ENCODE measurements at regions not wholly inside any gene's neighbourhood (a gene's known extent, or its start where the extent isn't known, plus 50 kb on each side); places are given as distances from the start of the nearest gene placed in this dataset.
"Not testable (repeated sequence)": the region's sequence is repeated elsewhere in the genome, so short reads cannot be mapped to it uniquely, and the experiment has no call there.

DNA sequence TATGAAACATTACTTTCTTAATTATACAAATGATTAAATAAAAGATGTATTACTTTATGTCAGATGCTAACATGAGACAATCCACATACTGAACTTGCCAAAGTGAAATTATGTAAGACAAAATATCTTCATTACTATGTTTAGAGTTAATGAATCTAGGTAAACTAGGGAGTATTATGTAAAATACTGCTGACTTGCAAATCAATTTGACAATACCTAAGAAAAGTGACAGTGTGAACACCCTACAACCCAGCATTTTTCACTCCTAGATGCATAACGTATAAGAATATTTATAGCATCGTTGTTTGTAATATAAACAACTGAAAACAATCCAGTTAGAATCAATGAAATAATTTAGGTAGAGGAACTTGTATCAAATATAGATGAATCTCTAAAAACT, 546.3 kb downstream of the MAGEB5 start:
- ATAC-seq: no peak

DNA sequence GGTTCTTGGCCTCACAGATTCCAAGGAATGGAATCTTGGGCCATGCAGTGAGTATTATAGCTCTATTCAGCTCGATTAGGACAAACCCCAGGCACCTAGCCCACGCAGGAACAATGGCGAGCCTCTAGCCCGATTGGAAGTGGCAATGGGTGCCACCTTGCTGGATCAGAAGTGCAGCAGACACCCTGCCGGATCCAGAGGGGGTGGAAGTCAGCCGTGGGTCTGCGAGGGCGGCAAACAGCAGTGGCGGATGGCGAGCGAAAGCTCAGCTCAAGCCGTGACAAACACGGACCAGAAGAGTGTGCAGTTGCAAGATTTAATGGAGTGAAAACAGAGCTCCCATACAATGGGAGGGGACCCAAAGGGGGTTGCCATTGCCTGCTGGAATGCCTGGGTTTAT, 539.8 kb downstream of the MAGEB5 start:
- H3K9me3 ChIP-seq; H3K27ac ChIP-seq; H3K4me3 ChIP-seq; H3K27me3 ChIP-seq; intact Hi-C loops (cut with DNase I); H3K36me3 ChIP-seq; H3K4me1 ChIP-seq; ATAC-seq: not testable (repeated sequence)
- DNase-seq: peak in 1 of 4 donors; percentile 11

More for the DNA sequence above, 546.3 kb downstream of the MAGEB5 start:
- Histone ChIP-seq H3K9me3 (no peaks in the 10 kb centered on the region), H3K27ac (no peak overlapping the region), H3K27me3 (no peaks in the 10 kb centered on the region), H3K36me3 (no peaks in the 10 kb centered on the region), H3K4me1 (no peaks in the 10 kb centered on the region), H3K4me3 (no peak overlapping the region)
- intact Hi-C loops (cut with DNase I): no loop called here
- DNase-seq: no peak
- TF ChIP-seq CTCF (IDR thresholded peaks at IDR 0.05): no peak

- ATAC-seq (no peak), DNase-seq (no peak)
- intact Hi-C loops (cut with DNase I): no loop called here
- H3K4me3 ChIP-seq: no peak overlapping the region
- peaks cover 0 to 2% of the 10 kb centered on the region in 2 donors for H3K9me3 ChIP-seq
- H3K27ac ChIP-seq: no peak overlapping the region
- TF ChIP-seq CTCF (IDR thresholded peaks at IDR 0.05): no peak
- no peaks in the 10 kb centered on the region for H3K36me3 ChIP-seq
- H3K4me1 ChIP-seq: no peaks in the 10 kb centered on the region
- no peaks in the 10 kb centered on the region for H3K27me3 ChIP-seq
Observed at GRCh38 chrX:26747877-26748276, 531.9 kb downstream of the MAGEB5 start.

- no peak for TF ChIP-seq CTCF (IDR thresholded peaks at IDR 0.05)
Observed at GRCh38 chrX:26722666-26723428, 506.9 kb downstream of the MAGEB5 start.

GRCh38 chrX:26672571-26672970, 456.6 kb downstream of the MAGEB5 start:
- H3K36me3 ChIP-seq: no peaks in the 10 kb centered on the region
- no peak overlapping the region for H3K27ac ChIP-seq
- H3K9me3 ChIP-seq: no peaks in the 10 kb centered on the region
- H3K4me1 ChIP-seq: no peaks in the 10 kb centered on the region
- DNase-seq (no peak), ATAC-seq (no peak)
- no peak overlapping the region for H3K4me3 ChIP-seq
- no peak for TF ChIP-seq CTCF (IDR thresholded peaks at IDR 0.05)
- intact Hi-C loops (cut with DNase I): no loop called here
- H3K27me3 ChIP-seq: no peaks in the 10 kb centered on the region

More at GRCh38 chrX:26722666-26723428, 506.9 kb downstream of the MAGEB5 start:
- ATAC-seq (no peak), DNase-seq (no peak)
- intact Hi-C loops (cut with DNase I): no loop called here
- Histone ChIP-seq H3K4me3 (no peak overlapping the region), H3K27ac (no peak overlapping the region), H3K9me3 (no peaks in the 10 kb centered on the region), H3K4me1 (no peaks in the 10 kb centered on the region), H3K36me3 (no peaks in the 10 kb centered on the region), H3K27me3 (no peaks in the 10 kb centered on the region)

GRCh38 chrX:26670521-26670920, 454.6 kb downstream of the MAGEB5 start:
- H3K9me3 ChIP-seq: no peaks in the 10 kb centered on the region

More at GRCh38 chrX:26670521-26670920, 454.6 kb downstream of the MAGEB5 start:
- H3K4me3 ChIP-seq: no peak overlapping the region
- intact Hi-C loops (cut with DNase I): no loop called here
- no peaks in the 10 kb centered on the region for H3K36me3 ChIP-seq
- no peaks in the 10 kb centered on the region for H3K27me3 ChIP-seq
- no peak for TF ChIP-seq CTCF (IDR thresholded peaks at IDR 0.05)
- ATAC-seq (no peak), DNase-seq (no peak)
- H3K4me1 ChIP-seq: no peaks in the 10 kb centered on the region
- no peak overlapping the region for H3K27ac ChIP-seq
